ENCODE measurements at regions not wholly inside any gene's neighbourhood (a gene's known extent, or its start where the extent isn't known, plus 50 kb on each side); places are given as distances from the start of the nearest gene placed in this dataset.
"Not testable (repeated sequence)": the region's sequence is repeated elsewhere in the genome, so short reads cannot be mapped to it uniquely, and the experiment has no call there.

DNA sequence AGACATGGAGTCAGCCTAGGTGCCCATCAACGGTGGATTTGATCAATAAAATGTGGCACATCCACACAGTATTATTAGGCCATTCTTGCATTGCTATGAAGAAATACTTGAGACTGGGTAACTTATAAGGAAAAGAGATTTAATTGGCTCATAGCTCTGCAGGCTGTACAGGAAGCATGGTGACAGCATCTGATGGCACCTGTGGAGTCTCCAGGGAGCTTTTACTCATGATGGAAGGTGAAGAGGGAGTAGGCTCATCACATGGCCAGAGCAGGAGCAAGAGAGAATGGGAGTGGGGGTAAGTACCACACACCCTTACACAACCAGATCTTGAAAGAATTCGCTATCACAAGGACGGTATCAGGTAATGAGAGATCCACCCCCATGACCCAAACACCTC, 1756.7 kb upstream of the DEFB115 start:
- not testable (repeated sequence) for TF ChIP-seq POLR2AphosphoS5 (IDR thresholded peaks at IDR 0.05; ENCODE audit: low read depth, low read length); RFX5 (IDR thresholded peaks at IDR 0.05; ENCODE audit: low read length); RAD21 (IDR thresholded peaks at IDR 0.05; ENCODE audit: low read length); GABPA (IDR thresholded peaks at IDR 0.05; ENCODE audit: low read depth); CHD2 (IDR thresholded peaks at IDR 0.05; ENCODE audit: low read length, partially characterized antibody); MEF2A (IDR thresholded peaks at IDR 0.05; ENCODE audit: borderline replicate concordance, low read depth); FOSL2 (IDR thresholded peaks at IDR 0.05; ENCODE audit: borderline replicate concordance, low read depth); YY1 (IDR thresholded peaks at IDR 0.05; ENCODE audit: low read depth)
- TF ChIP-seq, protein P1, sequence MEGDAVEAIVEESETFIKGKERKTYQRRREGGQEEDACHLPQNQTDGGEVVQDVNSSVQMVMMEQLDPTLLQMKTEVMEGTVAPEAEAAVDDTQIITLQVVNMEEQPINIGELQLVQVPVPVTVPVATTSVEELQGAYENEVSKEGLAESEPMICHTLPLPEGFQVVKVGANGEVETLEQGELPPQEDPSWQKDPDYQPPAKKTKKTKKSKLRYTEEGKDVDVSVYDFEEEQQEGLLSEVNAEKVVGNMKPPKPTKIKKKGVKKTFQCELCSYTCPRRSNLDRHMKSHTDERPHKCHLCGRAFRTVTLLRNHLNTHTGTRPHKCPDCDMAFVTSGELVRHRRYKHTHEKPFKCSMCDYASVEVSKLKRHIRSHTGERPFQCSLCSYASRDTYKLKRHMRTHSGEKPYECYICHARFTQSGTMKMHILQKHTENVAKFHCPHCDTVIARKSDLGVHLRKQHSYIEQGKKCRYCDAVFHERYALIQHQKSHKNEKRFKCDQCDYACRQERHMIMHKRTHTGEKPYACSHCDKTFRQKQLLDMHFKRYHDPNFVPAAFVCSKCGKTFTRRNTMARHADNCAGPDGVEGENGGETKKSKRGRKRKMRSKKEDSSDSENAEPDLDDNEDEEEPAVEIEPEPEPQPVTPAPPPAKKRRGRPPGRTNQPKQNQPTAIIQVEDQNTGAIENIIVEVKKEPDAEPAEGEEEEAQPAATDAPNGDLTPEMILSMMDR (IDR thresholded peaks at IDR 0.05): not testable (repeated sequence)
- TF ChIP-seq, protein P2, sequence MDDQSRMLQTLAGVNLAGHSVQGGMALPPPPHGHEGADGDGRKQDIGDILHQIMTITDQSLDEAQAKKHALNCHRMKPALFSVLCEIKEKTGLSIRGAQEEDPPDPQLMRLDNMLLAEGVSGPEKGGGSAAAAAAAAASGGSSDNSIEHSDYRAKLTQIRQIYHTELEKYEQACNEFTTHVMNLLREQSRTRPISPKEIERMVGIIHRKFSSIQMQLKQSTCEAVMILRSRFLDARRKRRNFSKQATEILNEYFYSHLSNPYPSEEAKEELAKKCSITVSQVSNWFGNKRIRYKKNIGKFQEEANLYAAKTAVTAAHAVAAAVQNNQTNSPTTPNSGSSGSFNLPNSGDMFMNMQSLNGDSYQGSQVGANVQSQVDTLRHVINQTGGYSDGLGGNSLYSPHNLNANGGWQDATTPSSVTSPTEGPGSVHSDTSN (IDR thresholded peaks at IDR 0.05): not testable (repeated sequence)
- TF ChIP-seq, protein P3, sequence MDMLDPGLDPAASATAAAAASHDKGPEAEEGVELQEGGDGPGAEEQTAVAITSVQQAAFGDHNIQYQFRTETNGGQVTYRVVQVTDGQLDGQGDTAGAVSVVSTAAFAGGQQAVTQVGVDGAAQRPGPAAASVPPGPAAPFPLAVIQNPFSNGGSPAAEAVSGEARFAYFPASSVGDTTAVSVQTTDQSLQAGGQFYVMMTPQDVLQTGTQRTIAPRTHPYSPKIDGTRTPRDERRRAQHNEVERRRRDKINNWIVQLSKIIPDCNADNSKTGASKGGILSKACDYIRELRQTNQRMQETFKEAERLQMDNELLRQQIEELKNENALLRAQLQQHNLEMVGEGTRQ (IDR thresholded peaks at IDR 0.05; ENCODE audit: borderline replicate concordance, low read depth, low read length): not testable (repeated sequence)
- TF ChIP-seq, protein P4, sequence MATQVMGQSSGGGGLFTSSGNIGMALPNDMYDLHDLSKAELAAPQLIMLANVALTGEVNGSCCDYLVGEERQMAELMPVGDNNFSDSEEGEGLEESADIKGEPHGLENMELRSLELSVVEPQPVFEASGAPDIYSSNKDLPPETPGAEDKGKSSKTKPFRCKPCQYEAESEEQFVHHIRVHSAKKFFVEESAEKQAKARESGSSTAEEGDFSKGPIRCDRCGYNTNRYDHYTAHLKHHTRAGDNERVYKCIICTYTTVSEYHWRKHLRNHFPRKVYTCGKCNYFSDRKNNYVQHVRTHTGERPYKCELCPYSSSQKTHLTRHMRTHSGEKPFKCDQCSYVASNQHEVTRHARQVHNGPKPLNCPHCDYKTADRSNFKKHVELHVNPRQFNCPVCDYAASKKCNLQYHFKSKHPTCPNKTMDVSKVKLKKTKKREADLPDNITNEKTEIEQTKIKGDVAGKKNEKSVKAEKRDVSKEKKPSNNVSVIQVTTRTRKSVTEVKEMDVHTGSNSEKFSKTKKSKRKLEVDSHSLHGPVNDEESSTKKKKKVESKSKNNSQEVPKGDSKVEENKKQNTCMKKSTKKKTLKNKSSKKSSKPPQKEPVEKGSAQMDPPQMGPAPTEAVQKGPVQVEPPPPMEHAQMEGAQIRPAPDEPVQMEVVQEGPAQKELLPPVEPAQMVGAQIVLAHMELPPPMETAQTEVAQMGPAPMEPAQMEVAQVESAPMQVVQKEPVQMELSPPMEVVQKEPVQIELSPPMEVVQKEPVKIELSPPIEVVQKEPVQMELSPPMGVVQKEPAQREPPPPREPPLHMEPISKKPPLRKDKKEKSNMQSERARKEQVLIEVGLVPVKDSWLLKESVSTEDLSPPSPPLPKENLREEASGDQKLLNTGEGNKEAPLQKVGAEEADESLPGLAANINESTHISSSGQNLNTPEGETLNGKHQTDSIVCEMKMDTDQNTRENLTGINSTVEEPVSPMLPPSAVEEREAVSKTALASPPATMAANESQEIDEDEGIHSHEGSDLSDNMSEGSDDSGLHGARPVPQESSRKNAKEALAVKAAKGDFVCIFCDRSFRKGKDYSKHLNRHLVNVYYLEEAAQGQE (IDR thresholded peaks at IDR 0.05; ENCODE audit: low read depth, low read length): not testable (repeated sequence)
- TF ChIP-seq, protein P5, sequence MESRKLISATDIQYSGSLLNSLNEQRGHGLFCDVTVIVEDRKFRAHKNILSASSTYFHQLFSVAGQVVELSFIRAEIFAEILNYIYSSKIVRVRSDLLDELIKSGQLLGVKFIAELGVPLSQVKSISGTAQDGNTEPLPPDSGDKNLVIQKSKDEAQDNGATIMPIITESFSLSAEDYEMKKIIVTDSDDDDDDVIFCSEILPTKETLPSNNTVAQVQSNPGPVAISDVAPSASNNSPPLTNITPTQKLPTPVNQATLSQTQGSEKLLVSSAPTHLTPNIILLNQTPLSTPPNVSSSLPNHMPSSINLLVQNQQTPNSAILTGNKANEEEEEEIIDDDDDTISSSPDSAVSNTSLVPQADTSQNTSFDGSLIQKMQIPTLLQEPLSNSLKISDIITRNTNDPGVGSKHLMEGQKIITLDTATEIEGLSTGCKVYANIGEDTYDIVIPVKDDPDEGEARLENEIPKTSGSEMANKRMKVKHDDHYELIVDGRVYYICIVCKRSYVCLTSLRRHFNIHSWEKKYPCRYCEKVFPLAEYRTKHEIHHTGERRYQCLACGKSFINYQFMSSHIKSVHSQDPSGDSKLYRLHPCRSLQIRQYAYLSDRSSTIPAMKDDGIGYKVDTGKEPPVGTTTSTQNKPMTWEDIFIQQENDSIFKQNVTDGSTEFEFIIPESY (IDR thresholded peaks at IDR 0.05; ENCODE audit: borderline replicate concordance, low read depth): not testable (repeated sequence)
